ENCODE measurements at regions not wholly inside any gene's neighbourhood (a gene's known extent, or its start where the extent isn't known, plus 50 kb on each side); places are given as distances from the start of the nearest gene placed in this dataset.

DNA sequence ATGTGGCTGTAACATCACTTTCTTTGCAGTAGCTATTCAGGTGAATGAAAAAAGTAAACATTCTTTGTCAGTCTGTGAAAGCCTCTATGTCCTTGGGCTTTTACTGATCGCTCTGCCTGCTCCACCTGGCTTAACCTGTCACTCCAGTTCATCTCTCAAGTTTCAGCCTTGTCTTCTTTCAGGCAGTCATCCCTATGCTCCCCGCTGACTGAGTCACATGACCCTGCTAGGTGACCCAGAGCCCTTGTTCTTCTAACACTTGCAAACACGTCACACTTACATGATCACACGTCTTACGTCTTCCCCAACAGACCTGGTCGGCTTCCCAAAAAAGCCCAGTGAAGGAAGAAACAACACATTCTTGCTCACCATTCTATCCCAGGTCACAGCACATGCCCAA is 499.3 kb upstream of the TENM4 start:
- H3K27me3 Mint-ChIP-seq (ENCODE audit: low read depth) = no peaks in the 10 kb centered on the region
- ChIA-PET CTCF (no interaction called here), POLR2A (interaction anchor here (0.6 kb wide), 1 partner anchor 861 kb away, joined by 4 read pairs; no protein-coding TSS in a partner anchor)
- no peaks in the 10 kb centered on the region for H3K9me3 Mint-ChIP-seq (ENCODE audit: insufficient read depth)
- no peak overlapping the region for H3K27ac Mint-ChIP-seq
- no peak overlapping the region for H3K4me3 Mint-ChIP-seq
- no peaks in the 10 kb centered on the region for H3K36me3 Mint-ChIP-seq (ENCODE audit: low read depth)
- ATAC-seq (no peak), DNase-seq (no peak)
- no peaks in the 10 kb centered on the region for H3K4me1 Mint-ChIP-seq (ENCODE audit: low read depth)

DNA sequence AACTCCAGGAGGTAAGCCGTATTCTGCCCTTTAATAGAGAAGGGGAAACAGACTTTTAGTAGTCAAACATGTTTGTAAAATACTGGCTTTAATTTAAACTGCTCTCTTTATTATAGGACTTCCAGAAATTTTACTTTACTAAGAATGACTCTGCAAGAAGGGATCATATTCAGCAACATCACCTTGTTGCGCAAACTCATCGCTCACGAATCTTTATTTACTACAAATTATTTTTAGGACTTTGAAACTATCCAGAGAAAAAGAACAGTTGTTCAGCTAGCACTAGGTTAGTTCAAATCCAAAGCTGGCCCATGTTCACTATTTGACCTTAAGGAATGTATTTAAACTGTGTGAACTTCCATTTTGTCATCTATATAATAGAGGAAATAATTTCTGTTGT is 498.3 kb upstream of the TENM4 start:
- H3K27ac Mint-ChIP-seq = no peak overlapping the region
- no peaks in the 10 kb centered on the region for H3K27me3 Mint-ChIP-seq (ENCODE audit: low read depth)
- no peak for ATAC-seq
- H3K36me3 Mint-ChIP-seq (ENCODE audit: low read depth) = no peaks in the 10 kb centered on the region
- ChIA-PET CTCF (no interaction called here), POLR2A (no interaction called here)
- H3K4me3 Mint-ChIP-seq = no peak overlapping the region
- H3K9me3 Mint-ChIP-seq (ENCODE audit: insufficient read depth) = no peaks in the 10 kb centered on the region
- no peaks in the 10 kb centered on the region for H3K4me1 Mint-ChIP-seq (ENCODE audit: low read depth)
- DNase-seq = no peak

DNA sequence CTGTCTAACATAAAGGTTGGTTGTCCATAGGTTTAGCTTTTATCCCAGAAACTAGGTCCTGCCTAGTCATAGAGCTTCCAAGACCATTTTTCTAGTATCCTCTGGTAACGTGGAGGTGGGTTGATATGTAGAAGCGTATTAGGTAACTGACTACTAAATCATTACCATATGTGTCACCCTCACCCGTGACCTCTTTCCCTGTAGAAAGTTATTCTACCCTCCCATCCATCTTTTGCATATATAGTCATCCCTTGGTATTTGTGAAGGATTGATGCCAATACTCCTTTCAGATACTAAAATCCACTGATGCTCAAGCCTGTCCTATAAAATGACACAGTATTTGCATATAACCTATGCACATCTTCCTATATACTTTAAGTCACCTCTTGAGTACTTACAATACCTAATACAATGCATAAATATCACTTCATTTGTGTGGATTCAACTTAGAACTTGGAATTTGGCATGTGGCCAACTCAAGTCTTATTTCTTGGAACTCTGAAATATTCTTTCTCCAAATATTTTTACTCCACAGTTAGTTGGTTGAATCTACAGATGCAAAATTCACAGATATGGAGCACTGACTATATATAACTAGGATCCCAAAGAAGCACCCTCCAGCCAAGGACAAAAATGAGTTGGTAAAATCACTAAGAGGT is 497.0 kb upstream of the TENM4 start:
- no peak overlapping the region for H3K4me3 Mint-ChIP-seq
- POLR2A ChIA-PET = no interaction called here
- no peak for DNase-seq

DNA sequence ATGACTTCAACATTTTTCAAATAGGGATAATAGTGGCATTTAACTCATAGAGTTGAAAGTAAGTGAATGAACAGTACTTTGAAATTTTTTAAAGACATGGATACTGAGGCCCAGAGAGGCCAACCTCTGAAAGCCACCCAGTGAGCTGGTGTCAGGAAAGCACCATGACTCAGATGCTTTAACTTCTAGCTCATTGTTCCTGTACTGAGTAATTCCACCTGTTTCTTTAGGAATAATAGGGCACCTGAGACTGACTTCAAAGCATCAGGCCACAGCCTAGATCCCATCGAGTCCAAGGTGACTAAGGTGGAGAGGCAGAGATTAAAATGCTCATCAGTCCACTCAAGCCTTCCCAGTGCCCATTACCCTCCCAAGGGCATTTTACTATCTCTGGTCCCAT is 491.8 kb upstream of the TENM4 start:
- Mint-ChIP-seq H3K36me3 (ENCODE audit: low read depth) (no peaks in the 10 kb centered on the region), H3K4me3 (no peak overlapping the region), H3K9me3 (ENCODE audit: insufficient read depth) (no peaks in the 10 kb centered on the region), H3K4me1 (ENCODE audit: low read depth) (no peaks in the 10 kb centered on the region), H3K27me3 (ENCODE audit: low read depth) (no peaks in the 10 kb centered on the region), H3K27ac (no peak overlapping the region)
- POLR2A ChIA-PET = no interaction called here
- no peak for DNase-seq
- no peak for ATAC-seq
- CTCF ChIA-PET = no interaction called here

More for the DNA sequence above, 497.0 kb upstream of the TENM4 start:
- Mint-ChIP-seq H3K27me3 (ENCODE audit: low read depth) (no peaks in the 10 kb centered on the region), H3K27ac (no peak overlapping the region), H3K36me3 (ENCODE audit: low read depth) (no peaks in the 10 kb centered on the region), H3K4me1 (ENCODE audit: low read depth) (no peaks in the 10 kb centered on the region), H3K9me3 (ENCODE audit: insufficient read depth) (no peaks in the 10 kb centered on the region)
- no peak for ATAC-seq
- CTCF ChIA-PET = no interaction called here

DNA sequence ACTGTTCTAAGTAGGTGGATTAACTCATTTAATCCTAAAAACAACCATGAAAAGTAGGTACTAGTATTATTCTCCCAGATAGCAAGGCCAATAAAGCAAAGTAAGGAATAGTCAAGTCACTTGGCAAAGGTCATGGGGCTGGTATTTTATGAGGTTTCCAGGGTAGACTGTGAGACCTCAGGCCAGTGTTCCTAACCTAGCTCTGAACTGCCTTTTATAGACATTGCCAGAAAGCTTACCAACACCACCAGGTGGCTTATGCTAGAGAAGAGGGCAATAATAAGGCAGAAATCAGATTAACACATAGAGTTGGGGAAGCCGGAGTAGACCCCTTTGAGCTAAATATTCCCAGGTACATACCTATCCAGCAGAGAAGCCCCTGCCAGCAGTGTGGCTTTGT is 490.9 kb upstream of the TENM4 start:
- H3K9me3 Mint-ChIP-seq (ENCODE audit: insufficient read depth) = no peaks in the 10 kb centered on the region
- no peaks in the 10 kb centered on the region for H3K27me3 Mint-ChIP-seq (ENCODE audit: low read depth)
- ChIA-PET CTCF (no interaction called here), POLR2A (no interaction called here)
- ATAC-seq = no peak
- no peak for DNase-seq
- H3K4me1 Mint-ChIP-seq (ENCODE audit: low read depth) = no peaks in the 10 kb centered on the region
- no peak overlapping the region for H3K27ac Mint-ChIP-seq
- no peaks in the 10 kb centered on the region for H3K36me3 Mint-ChIP-seq (ENCODE audit: low read depth)
- no peak overlapping the region for H3K4me3 Mint-ChIP-seq

DNA sequence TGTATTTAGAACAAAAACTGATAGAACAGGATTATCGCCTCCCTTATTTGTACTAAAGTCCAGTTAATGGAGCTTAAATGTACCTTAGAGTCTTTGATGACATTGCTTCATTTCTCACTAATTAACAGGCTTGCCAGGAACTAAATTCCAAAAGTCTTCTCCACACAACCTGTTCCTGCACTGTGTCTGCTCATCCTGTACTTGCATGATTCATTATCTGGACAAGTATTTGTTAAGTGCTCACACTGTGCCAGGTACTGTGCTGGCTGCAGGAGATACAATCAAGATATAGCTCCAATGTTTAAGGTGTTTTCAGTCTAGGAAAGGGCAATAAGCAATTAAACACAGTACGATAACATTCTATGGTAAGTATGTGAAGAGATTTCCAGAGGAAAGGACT is 485.9 kb upstream of the TENM4 start:
- no peak for ATAC-seq
- H3K27ac Mint-ChIP-seq = no peak overlapping the region
- CTCF ChIA-PET = no interaction called here
- H3K27me3 Mint-ChIP-seq (ENCODE audit: low read depth) = no peaks in the 10 kb centered on the region
- no peak for DNase-seq
- POLR2A ChIA-PET = no interaction called here
- H3K36me3 Mint-ChIP-seq (ENCODE audit: low read depth) = no peaks in the 10 kb centered on the region
- no peaks in the 10 kb centered on the region for H3K9me3 Mint-ChIP-seq (ENCODE audit: insufficient read depth)
- H3K4me3 Mint-ChIP-seq = no peak overlapping the region
- H3K4me1 Mint-ChIP-seq (ENCODE audit: low read depth) = no peaks in the 10 kb centered on the region

DNA sequence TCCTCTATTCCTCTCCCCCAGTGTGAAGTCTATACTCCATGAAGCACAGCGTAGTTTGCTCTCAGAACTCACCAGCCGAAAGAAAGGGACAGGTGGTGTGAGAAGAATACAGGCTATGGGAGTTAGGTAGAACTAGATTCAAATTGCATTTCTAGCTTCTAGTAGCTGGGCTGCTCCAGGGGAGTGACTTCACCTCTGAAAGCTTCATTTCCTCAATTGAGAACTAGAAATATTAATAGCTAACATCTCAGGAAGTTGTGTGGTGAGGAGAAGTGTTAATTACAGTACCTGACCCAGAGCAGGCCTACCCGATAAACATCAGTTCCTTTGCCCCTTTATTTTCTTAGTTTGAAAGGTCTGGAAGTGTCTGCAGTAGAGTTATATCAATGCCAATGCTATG is 484.7 kb upstream of the TENM4 start:
- Mint-ChIP-seq H3K9me3 (ENCODE audit: insufficient read depth) (no peaks in the 10 kb centered on the region), H3K27me3 (ENCODE audit: low read depth) (no peaks in the 10 kb centered on the region), H3K4me1 (ENCODE audit: low read depth) (no peaks in the 10 kb centered on the region), H3K27ac (no peak overlapping the region), H3K4me3 (no peak overlapping the region), H3K36me3 (ENCODE audit: low read depth) (no peaks in the 10 kb centered on the region)
- DNase-seq = no peak
- no peak for ATAC-seq
- POLR2A ChIA-PET = no interaction called here
- CTCF ChIA-PET = no interaction called here

DNA sequence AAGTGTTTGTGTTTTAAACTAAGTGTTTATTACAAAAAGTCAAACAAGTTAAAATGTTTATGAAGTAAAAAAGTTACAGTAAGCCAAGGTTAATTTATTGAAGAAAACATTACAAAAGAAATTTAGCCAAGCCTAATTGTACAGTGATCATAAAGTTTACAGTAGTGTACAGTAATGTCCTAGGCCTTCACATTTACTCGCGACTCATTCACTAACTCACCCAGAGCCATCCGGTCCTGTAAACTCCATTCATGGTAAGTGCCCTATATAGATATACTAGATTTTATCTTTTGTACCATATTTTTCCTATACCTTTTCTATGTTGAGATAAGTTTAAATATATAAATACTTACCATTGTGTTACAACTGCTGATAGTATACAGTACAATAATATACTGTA is 481.8 kb upstream of the TENM4 start:
- H3K36me3 Mint-ChIP-seq (ENCODE audit: low read depth) = no peaks in the 10 kb centered on the region
- H3K27me3 Mint-ChIP-seq (ENCODE audit: low read depth) = no peaks in the 10 kb centered on the region
- ChIA-PET POLR2A (no interaction called here), CTCF (no interaction called here)
- ATAC-seq (no peak), DNase-seq (no peak)
- no peaks in the 10 kb centered on the region for H3K9me3 Mint-ChIP-seq (ENCODE audit: insufficient read depth)
- no peak overlapping the region for H3K4me3 Mint-ChIP-seq
- H3K27ac Mint-ChIP-seq = no peak overlapping the region
- H3K4me1 Mint-ChIP-seq (ENCODE audit: low read depth) = no peaks in the 10 kb centered on the region

DNA sequence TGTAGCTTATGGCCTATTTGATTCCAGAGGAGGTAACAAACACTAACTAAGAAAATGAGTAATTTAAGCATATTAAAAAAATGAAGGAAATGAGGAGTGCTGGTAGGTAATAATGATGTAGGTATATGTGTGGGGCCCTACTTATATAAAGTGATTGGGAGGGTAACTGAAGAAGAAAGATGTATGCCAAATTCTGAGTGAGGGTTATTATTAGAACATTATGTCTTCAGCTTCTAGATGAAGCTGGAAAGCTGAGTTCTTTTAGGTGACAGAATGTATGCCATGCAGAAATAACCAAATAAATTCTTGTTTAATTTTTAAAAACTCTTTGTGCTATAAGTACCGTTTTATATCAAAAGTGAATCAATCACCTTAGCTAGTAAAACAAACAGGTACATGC is 479.6 kb upstream of the TENM4 start:
- H3K4me3 Mint-ChIP-seq = no peak overlapping the region
- CTCF ChIA-PET = no interaction called here
- H3K27ac Mint-ChIP-seq = no peak overlapping the region
- H3K36me3 Mint-ChIP-seq (ENCODE audit: low read depth) = no peaks in the 10 kb centered on the region
- POLR2A ChIA-PET = no interaction called here
- H3K4me1 Mint-ChIP-seq (ENCODE audit: low read depth) = no peaks in the 10 kb centered on the region
- H3K27me3 Mint-ChIP-seq (ENCODE audit: low read depth) = no peaks in the 10 kb centered on the region
- DNase-seq (no peak), ATAC-seq (no peak)
- no peaks in the 10 kb centered on the region for H3K9me3 Mint-ChIP-seq (ENCODE audit: insufficient read depth)

DNA sequence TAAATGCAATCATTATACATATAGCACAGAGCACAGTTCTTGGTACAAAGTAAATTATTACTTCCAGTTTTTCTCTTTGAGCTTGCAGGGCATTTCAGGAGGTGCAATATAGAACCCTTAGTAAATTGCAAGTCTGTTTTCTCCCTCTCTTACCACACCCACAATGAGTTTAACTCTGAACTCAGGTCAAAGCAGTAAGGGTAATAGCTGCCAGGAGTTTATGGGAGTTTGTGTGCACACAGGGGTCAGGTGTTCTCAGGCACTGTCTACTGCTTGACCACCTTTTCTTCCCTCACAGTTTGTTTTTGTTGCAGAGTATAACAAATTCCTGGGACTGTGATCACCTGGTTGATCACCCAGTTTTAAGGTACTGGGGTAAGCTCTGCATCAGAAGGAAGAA is 478.5 kb upstream of the TENM4 start:
- H3K27ac Mint-ChIP-seq = no peak overlapping the region
- POLR2A ChIA-PET = no interaction called here
- H3K27me3 Mint-ChIP-seq (ENCODE audit: low read depth) = no peaks in the 10 kb centered on the region
- no peaks in the 10 kb centered on the region for H3K36me3 Mint-ChIP-seq (ENCODE audit: low read depth)
- H3K4me3 Mint-ChIP-seq = no peak overlapping the region
- no peaks in the 10 kb centered on the region for H3K4me1 Mint-ChIP-seq (ENCODE audit: low read depth)
- H3K9me3 Mint-ChIP-seq (ENCODE audit: insufficient read depth) = no peaks in the 10 kb centered on the region
- ATAC-seq (no peak), DNase-seq (no peak)
- CTCF ChIA-PET = no interaction called here

DNA sequence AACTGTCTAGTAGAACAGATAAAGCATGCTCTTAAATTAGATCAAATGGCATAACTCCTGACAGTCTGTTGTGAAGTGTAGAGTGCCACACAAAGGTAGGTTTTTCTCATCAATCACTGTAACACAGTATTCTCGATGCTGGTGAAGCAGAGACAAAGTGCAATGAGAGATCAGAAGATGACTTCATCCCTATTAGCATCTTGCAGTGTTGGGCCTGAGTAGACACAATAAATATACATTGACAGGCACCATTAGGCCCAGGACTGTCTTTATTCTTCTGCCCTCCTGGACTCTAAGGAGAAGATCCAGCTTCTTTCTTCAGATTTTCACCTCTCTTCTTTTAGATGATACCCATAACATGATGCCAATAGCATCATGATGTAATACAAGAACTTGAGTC is 478.0 kb upstream of the TENM4 start:
- DNase-seq (no peak), ATAC-seq (no peak)
- H3K9me3 Mint-ChIP-seq (ENCODE audit: insufficient read depth) = no peaks in the 10 kb centered on the region
- no peak overlapping the region for H3K27ac Mint-ChIP-seq
- no peaks in the 10 kb centered on the region for H3K27me3 Mint-ChIP-seq (ENCODE audit: low read depth)
- no peak overlapping the region for H3K4me3 Mint-ChIP-seq
- no peaks in the 10 kb centered on the region for H3K36me3 Mint-ChIP-seq (ENCODE audit: low read depth)
- POLR2A ChIA-PET = no interaction called here
- no peaks in the 10 kb centered on the region for H3K4me1 Mint-ChIP-seq (ENCODE audit: low read depth)
- CTCF ChIA-PET = no interaction called here

DNA sequence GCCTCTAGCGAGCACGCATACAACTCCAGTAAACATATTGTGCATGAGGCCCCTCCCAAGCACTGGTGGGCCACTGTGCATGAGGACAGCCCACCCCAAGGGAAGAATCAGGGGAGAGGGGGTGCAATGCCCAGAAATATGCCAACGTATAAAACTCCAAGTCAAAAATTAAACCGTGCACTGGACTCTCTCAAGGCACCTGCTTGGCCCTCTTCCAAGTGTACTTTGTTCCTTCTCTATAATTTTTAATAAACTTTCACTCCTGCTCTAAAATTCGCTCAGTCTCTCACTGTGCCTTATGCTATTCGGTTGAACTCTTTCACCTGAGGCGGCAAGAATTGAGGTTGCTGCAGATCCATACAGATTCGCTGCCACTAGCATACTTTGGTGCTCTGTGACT is 465.3 kb upstream of the TENM4 start:
- Mint-ChIP-seq H3K4me1 (ENCODE audit: low read depth) (no peaks in the 10 kb centered on the region), H3K9me3 (ENCODE audit: insufficient read depth) (peaks cover 4% of the 10 kb centered on the region), H3K36me3 (ENCODE audit: low read depth) (no peaks in the 10 kb centered on the region), H3K27ac (no peak overlapping the region), H3K27me3 (ENCODE audit: low read depth) (no peaks in the 10 kb centered on the region), H3K4me3 (no peak overlapping the region)
- ChIA-PET CTCF (no interaction called here), POLR2A (no interaction called here)
- ATAC-seq = no peak
- DNase-seq = no peak

DNA sequence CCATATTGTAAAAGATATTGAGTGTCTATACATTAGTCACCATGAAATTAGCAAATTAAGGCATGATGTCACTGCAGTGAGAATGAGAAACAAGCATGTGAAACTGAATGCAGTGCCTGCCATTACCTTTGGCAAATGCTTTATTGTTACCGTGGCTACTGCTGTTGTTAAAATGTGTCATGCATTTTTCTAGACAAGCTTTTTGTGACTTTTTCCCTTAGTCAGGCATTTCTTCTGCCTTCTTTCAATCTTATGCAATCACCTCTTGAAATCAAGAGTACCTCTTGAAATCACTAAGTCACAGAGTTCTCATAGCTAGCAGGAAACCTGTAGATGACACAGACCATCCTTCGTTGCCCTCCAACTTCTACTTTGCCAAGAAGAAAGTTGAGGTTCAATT is 461.7 kb upstream of the TENM4 start:
- DNase-seq (no peak), ATAC-seq (no peak)
- ChIA-PET CTCF (no interaction called here), POLR2A (no interaction called here)
- no peaks in the 10 kb centered on the region for H3K27me3 Mint-ChIP-seq (ENCODE audit: low read depth)
- no peak overlapping the region for H3K4me3 Mint-ChIP-seq
- no peak overlapping the region for H3K27ac Mint-ChIP-seq
- no peaks in the 10 kb centered on the region for H3K36me3 Mint-ChIP-seq (ENCODE audit: low read depth)
- H3K4me1 Mint-ChIP-seq (ENCODE audit: low read depth) = no peaks in the 10 kb centered on the region
- peaks cover 7% of the 10 kb centered on the region for H3K9me3 Mint-ChIP-seq (ENCODE audit: insufficient read depth)
